ENCODE measurements at regions not wholly inside any gene's neighbourhood (a gene's known extent, or its start where the extent isn't known, plus 50 kb on each side); places are given as distances from the start of the nearest gene placed in this dataset.

DNA sequence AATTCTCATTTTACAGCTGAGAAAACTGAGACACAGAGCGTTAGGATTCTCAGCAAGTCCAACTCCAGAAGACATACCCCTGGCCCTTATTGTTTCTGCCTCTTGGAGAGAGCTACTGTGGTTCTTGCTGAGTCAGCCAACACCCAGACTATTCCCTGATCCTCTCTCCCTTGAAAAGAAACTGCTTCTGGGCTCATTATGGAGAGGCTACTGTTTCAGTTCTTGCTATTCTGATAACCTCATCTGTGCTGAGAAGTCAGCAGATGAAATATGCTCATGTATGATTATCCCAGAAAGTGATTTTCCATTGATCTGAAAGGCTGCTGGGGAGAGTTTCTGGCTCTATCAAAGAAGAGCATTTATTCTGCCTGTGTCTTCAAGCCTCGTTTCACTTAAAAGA is 455.6 kb upstream of the COBL start:
- TF ChIP-seq CTCF (IDR thresholded peaks at IDR 0.05) (no peak), ZFX (IDR thresholded peaks at IDR 0.05; ENCODE audit: borderline replicate concordance) (no peak)

All from 22Rv1 (cell line).